Liver (tissue), 8 donors: ENCODE measurements at regions not wholly inside any gene's neighbourhood (a gene's known extent, or its start where the extent isn't known, plus 50 kb on each side); places are given as distances from the start of the nearest gene placed in this dataset.

Experiments used
- DNase-seq: peaks from one replicate; pipeline ENCODE4 v3.0.0-alpha.2; 2017; ENCODE audit warnings: low spot score
- H3K27ac ChIP-seq, 2 donors: one replicate each; pipeline ENCODE4 v1.7.0; 2013; ENCODE audit warnings: inconsistent platforms in 2 of 2, low read length in 2 of 2, control low read depth in 1 of 2, low read depth in 1 of 2, mild to moderate bottlenecking in 1 of 2
- H3K27me3 ChIP-seq, 4 donors: one replicate each; pipeline versions ENCODE4 v1.6.1 to v1.7.0; 2013; ENCODE audit warnings: low read length in 3 of 4, inconsistent platforms in 1 of 4, mild to moderate bottlenecking in 1 of 4, moderate library complexity in 1 of 4; ENCODE audit not compliant: control insufficient read depth in 4 of 4, insufficient read depth in 4 of 4
- H3K36me3 ChIP-seq, 4 donors: one replicate each; pipeline versions ENCODE4 v1.6.1 to v1.7.0; 2013; ENCODE audit warnings: low read length in 3 of 4, mild to moderate bottlenecking in 3 of 4, low read depth in 1 of 4, moderate library complexity in 1 of 4; ENCODE audit not compliant: control insufficient read depth in 4 of 4, insufficient read depth in 3 of 4
- H3K4me1 ChIP-seq, 4 donors: one replicate each; pipeline versions ENCODE4 v1.6.1 to v1.7.0; 2013; ENCODE audit warnings: low read length in 3 of 4, mild to moderate bottlenecking in 3 of 4, moderate library complexity in 1 of 4; ENCODE audit not compliant: control insufficient read depth in 4 of 4, insufficient read depth in 4 of 4
- H3K4me3 ChIP-seq, 3 donors: one replicate each; pipeline versions ENCODE4 v1.6.1 to v1.7.0; 2013; ENCODE audit warnings: low read length in 3 of 3, control low read depth in 1 of 3, low read depth in 1 of 3, mild to moderate bottlenecking in 1 of 3
- H3K9ac ChIP-seq, 2 donors: one replicate each; pipeline ENCODE4 v1.7.0; 2013; ENCODE audit warnings: low read length in 2 of 2, mild to moderate bottlenecking in 2 of 2, moderate library complexity in 2 of 2, control low read depth in 1 of 2, low read depth in 1 of 2
- H3K9me3 ChIP-seq, 4 donors: one replicate each; pipeline versions ENCODE4 v1.6.1 to v1.7.0; 2013; ENCODE audit warnings: low read length in 3 of 4; ENCODE audit not compliant: control insufficient read depth in 4 of 4
- CTCF ChIP-seq: fragments of 150-350 bp; IDR thresholded peaks from 2 replicates; pipeline ENCODE4 v1.5.1; 2017; ENCODE audit warnings: improper control_type of control experiment, low read depth, low read length; ENCODE audit not compliant: missing input control
- FOXA1 ChIP-seq: IDR thresholded peaks from 2 replicates; pipeline ENCODE4 v1.6.1; 2016; ENCODE audit warnings: antibody characterized with exemption
- FOXA2 ChIP-seq: IDR thresholded peaks from 2 replicates; pipeline ENCODE4 v1.6.1; 2016; ENCODE audit warnings: antibody characterized with exemption
- GABPA ChIP-seq, 2 donors: IDR thresholded peaks in 1 of 2; conservative IDR thresholded peaks in 1 of 2; 2 replicates each; pipeline ENCODE4 v1.6.1; 2016; ENCODE audit warnings: antibody characterized with exemption in 2 of 2, mild to moderate bottlenecking in 1 of 2, moderate library complexity in 1 of 2
- HNF4A ChIP-seq, 2 donors: conservative IDR thresholded peaks; 2 replicates each; pipeline ENCODE4 v1.6.1; 2016; ENCODE audit warnings: antibody characterized with exemption in 2 of 2, mild to moderate bottlenecking in 2 of 2
- HNF4G ChIP-seq: IDR thresholded peaks from 2 replicates; pipeline ENCODE4 v1.6.1; 2016; ENCODE audit warnings: antibody characterized with exemption
- NR2F2 ChIP-seq: IDR thresholded peaks from 2 replicates; pipeline ENCODE4 v1.6.1; 2016; ENCODE audit warnings: antibody characterized with exemption
- RAD21 ChIP-seq, 2 donors: IDR thresholded peaks; 2 replicates each; pipeline ENCODE4 v1.6.1; 2016; ENCODE audit warnings: antibody characterized with exemption in 2 of 2, mild to moderate bottlenecking in 2 of 2
- RXRA ChIP-seq, 2 donors: IDR thresholded peaks; 2 replicates each; pipeline ENCODE4 v1.6.1; 2017 to 2018; ENCODE audit warnings: antibody characterized with exemption in 2 of 2, mild to moderate bottlenecking in 1 of 2
- YY1 ChIP-seq: IDR thresholded peaks from 2 replicates; pipeline ENCODE4 v1.6.1; 2016; ENCODE audit warnings: antibody characterized with exemption, mild to moderate bottlenecking
- ZBTB33 ChIP-seq: IDR thresholded peaks from 2 replicates; pipeline ENCODE4 v1.6.1; 2016; ENCODE audit warnings: antibody characterized with exemption
- WGBS: extraction: QIAGEN DNeasy Blood & Tissue Kit; methylation state at CpG from one replicate; pipeline ENCODE4 v1.1.7; 2013; 5-methylcytosine and 5-hydroxymethylcytosine counted together
- donor health status: healthy.
- donor health status: healthy.
- donor health status: healthy.
- donor health status: healthy.
- donor health status: healthy.

GRCh38 chr7:88638583-88638982, 120.9 kb upstream of the ZNF804B start:
- TF ChIP-seq YY1: no peak
- no peak for TF ChIP-seq GABPA (IDR thresholded peaks at IDR 0.05 in 1 of 2, conservative IDR thresholded peaks at IDR 0.05 in 1 of 2)
- TF ChIP-seq HNF4G: no peak
- 89% methylated on average over 6 of the region's 6 CpGs for WGBS

GRCh38 chr7:88637795-88638194, 121.7 kb upstream of the ZNF804B start:
- H3K36me3 ChIP-seq: no peaks in the 10 kb centered on the region
- no peaks in the 10 kb centered on the region for H3K4me1 ChIP-seq
- no peaks in the 10 kb centered on the region for H3K27me3 ChIP-seq
- no peaks in the 10 kb centered on the region for H3K9me3 ChIP-seq
- no peak overlapping the region for H3K4me3 ChIP-seq
- no peak overlapping the region for H3K27ac ChIP-seq
- no peak overlapping the region for H3K9ac ChIP-seq
- no peak for TF ChIP-seq FOXA1
- DNase-seq: no peak

More at GRCh38 chr7:88638583-88638982, 120.9 kb upstream of the ZNF804B start:
- no peaks in the 10 kb centered on the region for H3K4me1 ChIP-seq
- no peaks in the 10 kb centered on the region for H3K9me3 ChIP-seq
- no peak overlapping the region for H3K27ac ChIP-seq
- no peaks in the 10 kb centered on the region for H3K27me3 ChIP-seq
- DNase-seq: no peak
- no peak overlapping the region for H3K9ac ChIP-seq
- H3K4me3 ChIP-seq: no peak overlapping the region
- no peaks in the 10 kb centered on the region for H3K36me3 ChIP-seq

- TF ChIP-seq YY1 (no peak), HNF4A (conservative IDR thresholded peaks at IDR 0.05) (no peak), RAD21 (IDR thresholded peaks at IDR 0.05) (no peak), CTCF (no peak), ZBTB33 (no peak), FOXA2 (no peak), RXRA (IDR thresholded peaks at IDR 0.05) (no peak), NR2F2 (no peak)
- Histone ChIP-seq H3K27me3 (no peaks in the 10 kb centered on the region), H3K4me3 (no peak overlapping the region), H3K9ac (no peak overlapping the region), H3K4me1 (no peaks in the 10 kb centered on the region), H3K9me3 (no peaks in the 10 kb centered on the region), H3K36me3 (no peaks in the 10 kb centered on the region), H3K27ac (no peak overlapping the region)
- WGBS: 42% methylated on average over 1 of the region's 1 CpG
- DNase-seq: no peak
Observed at GRCh38 chr7:88635149-88635548, 124.4 kb upstream of the ZNF804B start.

GRCh38 chr7:88629559-88629958, 129.9 kb upstream of the ZNF804B start:
- TF ChIP-seq NR2F2 (no peak), HNF4A (conservative IDR thresholded peaks at IDR 0.05) (no peak)
- Histone ChIP-seq H3K4me3 (no peak overlapping the region), H3K9me3 (no peaks in the 10 kb centered on the region), H3K27ac (no peak overlapping the region), H3K4me1 (no peaks in the 10 kb centered on the region), H3K27me3 (no peaks in the 10 kb centered on the region), H3K9ac (no peak overlapping the region), H3K36me3 (no peaks in the 10 kb centered on the region)
- 68% methylated on average over 1 of the region's 1 CpG for WGBS
- DNase-seq: no peak
